GM19463 (cell line): ENCODE measurements at regions not wholly inside any gene's neighbourhood (a gene's known extent, or its start where the extent isn't known, plus 50 kb on each side); places are given as distances from the start of the nearest gene placed in this dataset.

Experiments used
- ATAC-seq: cut with Tn5 transposase; IDR thresholded peaks from one replicate; pipeline ENCODE4 v1.9.1; 2021; ENCODE audit warnings: mild to moderate bottlenecking, moderate library complexity; ENCODE audit not compliant: unreplicated experiment

DNA sequence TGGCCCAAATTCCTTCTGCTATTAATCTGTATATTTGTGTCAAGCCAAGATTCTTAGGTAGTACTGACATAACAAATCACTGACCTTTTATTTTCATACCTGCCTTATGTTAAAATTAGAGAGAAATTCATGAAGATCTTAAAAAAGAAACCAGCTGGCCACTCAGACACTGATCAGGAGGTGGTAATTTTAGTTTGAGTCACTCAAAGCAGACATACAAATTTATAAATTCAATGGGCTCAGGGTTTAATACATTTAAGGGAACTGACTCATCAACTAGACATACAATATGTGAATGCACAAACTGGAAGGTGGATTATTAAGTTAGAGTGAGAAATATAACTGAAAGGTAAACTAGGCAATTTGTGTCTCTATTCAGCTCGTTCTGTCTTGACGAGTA lies 711.9 kb upstream of the EYS start:
- ATAC-seq = no peak

DNA sequence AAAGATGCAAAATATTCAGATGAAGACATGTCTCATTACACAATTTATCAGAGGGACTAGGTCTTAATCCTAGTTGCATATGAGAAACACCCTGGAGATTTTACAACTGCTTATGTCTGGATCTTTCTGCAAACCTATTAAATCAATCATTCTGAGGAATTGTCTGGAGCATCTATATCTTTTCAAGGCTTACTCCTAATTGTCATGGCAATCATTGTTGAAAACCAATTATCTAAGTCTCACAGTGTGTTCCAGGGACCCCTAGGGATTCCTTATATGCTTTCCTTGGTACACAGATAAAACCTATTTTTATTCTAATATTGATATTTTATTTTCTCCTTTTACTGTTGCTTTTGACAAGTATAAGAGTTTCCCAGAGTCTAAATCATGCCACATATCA lies 696.9 kb upstream of the EYS start:
- ATAC-seq = no peak

DNA sequence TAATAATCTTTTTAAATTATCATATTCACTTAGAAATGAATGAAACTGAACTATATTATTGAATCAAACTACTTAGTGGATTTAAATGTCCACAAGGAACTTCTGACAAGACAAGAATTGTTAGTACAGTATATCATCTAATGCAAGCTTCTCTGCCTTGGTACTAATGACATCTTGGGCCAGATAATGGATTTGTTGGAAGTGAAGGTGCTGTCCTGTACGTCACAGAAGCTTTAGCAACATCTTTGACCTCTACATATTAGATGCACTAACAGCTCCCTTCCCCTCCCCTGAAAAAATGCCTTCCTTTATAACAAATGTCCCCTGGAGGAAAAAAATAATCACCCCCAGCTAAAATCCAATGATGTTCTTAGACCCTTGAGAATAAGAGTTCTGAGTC lies 695.8 kb upstream of the EYS start:
- no peak for ATAC-seq

DNA sequence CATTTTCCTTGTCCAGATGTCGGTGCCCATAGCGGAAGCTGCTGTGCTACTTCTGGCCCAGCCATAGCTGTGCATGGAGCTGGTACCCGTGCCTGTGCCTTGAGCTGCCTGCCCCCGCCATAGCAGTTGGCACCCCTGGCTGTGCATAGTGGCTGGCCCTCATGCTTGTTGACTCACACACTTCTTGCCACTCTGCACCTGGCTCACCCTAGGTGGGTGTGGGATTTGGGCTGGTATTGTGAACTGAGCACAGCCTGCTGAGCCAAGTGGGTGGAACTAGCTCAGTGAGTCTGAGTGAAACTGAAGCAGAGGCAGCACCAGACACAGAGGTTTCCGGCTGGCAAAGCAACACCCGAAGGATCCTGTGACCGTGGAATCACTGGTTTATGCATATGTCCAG lies 689.5 kb upstream of the EYS start:
- ATAC-seq = no peak

- ATAC-seq = no peak
Measured at GRCh38 chr6:66396145-66396544, 689.1 kb upstream of the EYS start.

DNA sequence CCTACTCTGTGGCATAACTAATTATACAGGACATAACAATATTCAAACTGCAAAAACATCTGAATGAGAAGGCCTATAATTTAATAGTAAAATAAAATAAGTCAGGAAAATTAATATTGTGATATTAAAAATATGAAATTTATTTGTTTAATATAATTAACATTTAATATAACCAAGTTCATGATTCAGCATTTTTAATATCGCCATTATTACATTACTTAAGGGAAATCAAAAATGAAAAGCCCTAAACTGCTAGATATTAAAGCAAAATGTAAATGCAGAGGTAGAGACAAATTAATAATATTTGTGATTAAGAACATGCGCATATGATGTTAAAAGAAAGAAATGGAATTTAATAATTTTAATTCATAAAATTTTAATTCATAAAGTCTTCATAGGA lies 683.4 kb upstream of the EYS start:
- no peak for ATAC-seq

DNA sequence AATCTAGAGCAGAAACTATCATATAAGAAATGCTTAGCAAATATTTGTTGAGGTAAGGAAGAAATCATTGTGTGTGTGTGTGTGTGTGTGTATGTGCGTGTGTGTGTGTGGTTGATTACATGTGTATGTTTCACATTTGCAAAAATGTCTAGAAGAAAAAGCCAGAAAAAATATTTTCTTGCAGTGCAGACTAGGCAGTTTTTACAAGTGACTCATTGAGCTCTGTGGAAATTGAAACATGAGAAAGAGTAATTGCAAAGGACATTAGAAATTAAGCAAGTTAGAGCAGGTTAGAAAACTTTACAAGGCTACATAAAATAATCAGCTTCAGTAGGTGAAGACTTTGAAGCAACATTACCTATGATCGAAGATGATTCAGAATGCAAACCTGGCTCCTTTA lies 669.0 kb upstream of the EYS start:
- ATAC-seq = no peak

DNA sequence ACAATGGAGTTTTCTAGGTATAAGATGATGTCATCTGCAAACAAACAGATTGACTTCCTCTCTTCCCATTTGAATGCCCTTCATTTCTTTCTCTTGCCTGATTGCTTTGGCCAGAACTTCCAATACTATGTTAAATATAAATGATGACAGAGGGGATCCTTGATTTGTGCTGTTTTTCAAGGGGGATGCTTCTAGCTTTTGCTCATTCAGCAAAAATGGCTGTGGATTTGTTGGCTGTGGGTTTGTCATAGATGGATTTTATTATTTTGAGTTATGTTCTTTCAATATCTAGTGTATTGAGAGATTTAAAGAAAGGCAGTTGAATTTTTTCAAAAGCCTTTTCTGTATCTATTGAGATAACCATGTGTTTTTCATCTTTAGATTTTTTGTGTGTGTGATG lies 662.4 kb upstream of the EYS start:
- no peak for ATAC-seq

DNA sequence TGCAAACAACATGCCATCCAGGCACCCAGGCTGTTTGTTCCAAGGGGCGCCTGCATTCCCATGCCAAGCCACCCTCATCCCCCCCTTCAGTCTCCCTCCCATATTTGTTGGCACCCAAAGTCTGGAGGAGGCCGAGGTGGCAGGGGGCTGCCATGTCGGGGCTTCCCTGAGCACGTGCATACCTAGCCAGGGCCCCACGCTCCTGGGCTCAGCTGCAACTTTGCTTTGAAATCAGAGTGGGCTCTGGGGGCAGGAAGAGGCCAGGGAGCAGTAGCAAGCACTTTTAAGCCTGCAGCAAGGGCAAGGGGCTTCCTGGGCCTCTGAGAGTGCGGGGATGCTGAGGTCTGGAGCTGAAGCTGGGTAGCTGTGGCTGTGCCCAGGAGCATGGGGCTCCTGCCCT lies 655.9 kb upstream of the EYS start:
- no peak for ATAC-seq

DNA sequence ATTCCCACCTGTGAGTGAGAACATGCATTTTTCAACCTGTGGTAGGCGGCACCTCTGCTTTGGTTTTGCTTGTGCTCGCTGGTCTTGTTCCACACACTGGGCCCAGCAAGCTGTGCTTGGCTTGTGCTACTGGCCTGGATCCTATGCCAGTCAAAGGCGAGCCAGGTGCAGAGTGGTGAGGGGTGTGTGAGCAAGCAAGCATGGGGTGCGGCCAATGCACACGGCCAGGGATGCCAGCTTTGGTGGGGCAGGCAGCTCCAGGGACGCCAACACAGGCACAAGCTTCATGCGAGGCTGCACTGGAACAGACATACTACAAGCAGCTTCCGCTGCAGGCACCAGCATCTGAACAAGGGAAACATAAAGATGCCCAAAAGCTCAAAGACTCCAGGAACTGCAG lies 654.9 kb upstream of the EYS start:
- ATAC-seq = no peak

- no peak for ATAC-seq
Measured at GRCh38 chr6:66357781-66358180, 650.8 kb upstream of the EYS start.

- ATAC-seq = no peak
Measured at GRCh38 chr6:66355471-66355870, 648.4 kb upstream of the EYS start.

DNA sequence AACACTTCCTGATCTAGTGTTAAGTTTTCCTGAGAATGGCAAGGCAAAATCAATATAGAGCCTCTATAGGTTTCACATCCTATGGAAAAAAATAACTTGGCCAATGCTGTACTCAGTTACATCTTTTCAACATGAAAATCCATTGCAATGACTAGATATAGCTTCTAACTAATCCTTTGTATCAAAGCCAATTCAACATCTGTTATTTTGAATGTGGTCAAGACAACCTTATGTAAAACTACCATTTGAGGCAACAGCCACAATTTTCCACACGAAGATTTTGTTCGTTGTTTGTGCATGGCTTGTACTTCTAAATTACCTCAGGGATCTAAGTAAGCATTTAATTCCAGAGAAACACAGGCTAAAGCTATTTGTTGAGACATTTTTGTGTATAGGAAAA lies 637.8 kb upstream of the EYS start:
- ATAC-seq = no peak

- ATAC-seq = no peak
Measured at GRCh38 chr6:66340736-66341135, 633.7 kb upstream of the EYS start.

- ATAC-seq = no peak
Measured at GRCh38 chr6:66336176-66336575, 629.1 kb upstream of the EYS start.

- ATAC-seq = no peak
Measured at GRCh38 chr6:66328200-66328599, 621.2 kb upstream of the EYS start.

DNA sequence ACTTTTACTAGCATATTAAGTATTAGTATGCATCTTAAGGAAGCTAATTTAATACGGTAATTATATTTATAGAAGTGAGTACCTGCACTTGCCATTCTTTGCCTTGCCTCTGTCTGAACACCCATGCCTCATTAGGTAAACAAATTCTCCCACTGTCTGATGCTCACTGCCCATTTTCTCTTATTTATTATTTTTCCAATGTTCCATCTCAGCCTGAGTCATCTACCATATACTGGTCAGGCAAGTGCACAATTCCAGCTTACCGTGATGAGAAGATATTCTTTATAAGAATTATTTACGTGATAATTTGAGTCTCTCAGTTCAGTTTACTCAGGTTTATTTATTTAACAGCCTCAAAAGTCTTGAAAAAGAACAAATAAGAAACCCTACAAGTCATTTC lies 619.2 kb upstream of the EYS start:
- no peak for ATAC-seq

DNA sequence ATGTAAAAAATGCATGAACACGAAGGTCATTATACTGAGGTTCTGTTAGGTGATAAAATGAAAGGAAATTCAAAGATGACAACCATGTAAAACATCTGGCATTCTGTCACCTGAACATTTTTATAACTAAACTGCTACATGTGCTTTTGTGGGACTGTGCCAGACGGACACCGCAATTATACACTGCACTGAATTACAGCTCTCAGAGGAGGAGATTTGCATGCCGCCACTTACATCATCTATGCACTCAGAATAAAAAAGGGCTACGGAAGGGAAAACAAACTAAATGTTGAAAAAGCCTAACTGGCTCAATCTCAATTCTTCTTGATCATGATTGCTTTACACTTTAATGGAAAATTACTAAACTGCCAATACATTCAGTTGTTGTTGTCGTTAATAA lies 614.0 kb upstream of the EYS start:
- no peak for ATAC-seq

GRCh38 chr6:66307490-66307889 lies 600.5 kb upstream of the EYS start:
- ATAC-seq = no peak

GRCh38 chr6:66291905-66292304 lies 584.9 kb upstream of the EYS start:
- ATAC-seq = no peak

GRCh38 chr6:66289889-66290288 lies 582.9 kb upstream of the EYS start:
- ATAC-seq = no peak

DNA sequence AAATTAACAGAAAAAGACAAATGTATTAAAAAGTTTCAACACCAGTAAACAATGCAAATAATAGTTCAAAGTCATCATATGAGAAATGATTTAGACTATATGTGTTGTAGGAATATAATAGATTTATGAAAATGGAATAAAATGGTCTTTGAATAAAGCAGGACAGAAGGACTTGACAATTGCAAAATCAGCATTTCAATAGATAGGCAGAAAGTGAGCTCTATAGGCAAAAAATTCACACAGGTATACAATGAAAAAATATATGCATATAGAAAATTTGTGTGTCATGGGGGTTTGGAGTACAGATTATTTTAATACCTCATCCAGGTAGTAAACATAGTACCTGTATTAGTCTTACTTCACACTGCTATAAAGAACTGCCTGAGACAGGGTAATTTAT lies 571.1 kb upstream of the EYS start:
- ATAC-seq = no peak

DNA sequence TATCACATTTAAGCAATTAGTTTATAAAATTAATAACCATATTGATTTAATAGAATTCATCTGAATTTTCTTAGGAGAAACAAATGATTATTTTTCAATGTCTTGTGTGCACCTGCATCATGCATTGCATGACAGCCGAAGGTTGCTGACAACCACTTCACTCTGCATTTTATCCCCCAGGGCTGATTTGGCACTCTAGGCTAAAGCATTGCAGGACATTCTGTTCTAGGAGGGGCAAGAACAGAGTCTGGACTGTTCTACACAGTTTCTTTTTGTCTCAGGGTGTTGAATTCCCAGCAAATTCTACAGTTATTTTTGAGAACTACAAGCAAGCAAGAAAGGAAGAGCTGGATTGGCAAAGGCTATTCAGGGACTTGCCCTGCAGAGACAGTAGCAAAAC lies 570.4 kb upstream of the EYS start:
- no peak for ATAC-seq

GRCh38 chr6:66265737-66266136 lies 558.7 kb upstream of the EYS start:
- no peak for ATAC-seq
